ENCODE measurements at regions not wholly inside any gene's neighbourhood (a gene's known extent, or its start where the extent isn't known, plus 50 kb on each side); places are given as distances from the start of the nearest gene placed in this dataset.

DNA sequence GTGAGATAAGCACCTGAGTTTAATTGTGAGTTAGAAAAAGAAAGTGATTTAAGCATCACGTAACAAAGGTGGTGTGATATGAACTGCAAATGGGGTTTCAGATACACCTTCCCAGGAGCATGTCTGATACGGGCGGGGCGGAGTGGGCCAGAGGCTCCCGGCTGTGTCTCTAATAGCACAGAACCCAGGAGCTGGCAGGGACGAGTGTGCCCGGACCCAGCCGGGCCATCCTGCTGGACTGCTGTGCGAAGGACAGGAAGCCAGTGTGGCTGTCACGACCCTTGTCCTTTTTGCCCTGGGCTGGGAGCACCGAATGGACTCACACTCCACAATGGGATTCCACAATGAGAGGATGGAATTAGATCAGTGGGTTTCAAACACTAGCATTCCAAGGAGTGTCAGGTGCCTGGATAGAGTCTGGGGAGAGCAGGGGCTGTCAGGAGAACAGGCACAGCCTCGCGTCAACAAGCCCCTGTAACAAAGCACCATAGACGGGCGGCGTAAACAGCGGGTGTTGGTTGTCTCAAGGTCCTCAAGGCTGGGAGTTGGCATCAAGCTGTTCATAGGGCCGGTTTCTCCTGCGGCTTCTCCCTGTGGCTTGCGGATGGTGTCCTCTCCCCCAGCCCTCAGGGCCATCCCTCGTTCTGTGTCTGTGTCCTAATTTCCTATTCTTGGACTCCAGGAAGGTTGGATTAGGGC is 242.6 kb upstream of the PITRM1 start:
- TF ChIP-seq, protein P1, sequence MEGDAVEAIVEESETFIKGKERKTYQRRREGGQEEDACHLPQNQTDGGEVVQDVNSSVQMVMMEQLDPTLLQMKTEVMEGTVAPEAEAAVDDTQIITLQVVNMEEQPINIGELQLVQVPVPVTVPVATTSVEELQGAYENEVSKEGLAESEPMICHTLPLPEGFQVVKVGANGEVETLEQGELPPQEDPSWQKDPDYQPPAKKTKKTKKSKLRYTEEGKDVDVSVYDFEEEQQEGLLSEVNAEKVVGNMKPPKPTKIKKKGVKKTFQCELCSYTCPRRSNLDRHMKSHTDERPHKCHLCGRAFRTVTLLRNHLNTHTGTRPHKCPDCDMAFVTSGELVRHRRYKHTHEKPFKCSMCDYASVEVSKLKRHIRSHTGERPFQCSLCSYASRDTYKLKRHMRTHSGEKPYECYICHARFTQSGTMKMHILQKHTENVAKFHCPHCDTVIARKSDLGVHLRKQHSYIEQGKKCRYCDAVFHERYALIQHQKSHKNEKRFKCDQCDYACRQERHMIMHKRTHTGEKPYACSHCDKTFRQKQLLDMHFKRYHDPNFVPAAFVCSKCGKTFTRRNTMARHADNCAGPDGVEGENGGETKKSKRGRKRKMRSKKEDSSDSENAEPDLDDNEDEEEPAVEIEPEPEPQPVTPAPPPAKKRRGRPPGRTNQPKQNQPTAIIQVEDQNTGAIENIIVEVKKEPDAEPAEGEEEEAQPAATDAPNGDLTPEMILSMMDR (IDR thresholded peaks at IDR 0.05): no peak
- TF ChIP-seq RXRA (IDR thresholded peaks at IDR 0.05; ENCODE audit: borderline replicate concordance, low read depth): no peak
- no peak for TF ChIP-seq RAD21 (IDR thresholded peaks at IDR 0.05; ENCODE audit: low read length)
- TF ChIP-seq EP300 (IDR thresholded peaks at IDR 0.05; ENCODE audit: borderline replicate concordance in 1 of 2, low read depth in 1 of 2, low read length in 1 of 2): no peak
- TF ChIP-seq MXI1 (IDR thresholded peaks at IDR 0.05; ENCODE audit: low read depth, low read length): no peak
- TF ChIP-seq POLR2AphosphoS5 (IDR thresholded peaks at IDR 0.05; ENCODE audit: low read depth, low read length): no peak
- TF ChIP-seq, protein P2, sequence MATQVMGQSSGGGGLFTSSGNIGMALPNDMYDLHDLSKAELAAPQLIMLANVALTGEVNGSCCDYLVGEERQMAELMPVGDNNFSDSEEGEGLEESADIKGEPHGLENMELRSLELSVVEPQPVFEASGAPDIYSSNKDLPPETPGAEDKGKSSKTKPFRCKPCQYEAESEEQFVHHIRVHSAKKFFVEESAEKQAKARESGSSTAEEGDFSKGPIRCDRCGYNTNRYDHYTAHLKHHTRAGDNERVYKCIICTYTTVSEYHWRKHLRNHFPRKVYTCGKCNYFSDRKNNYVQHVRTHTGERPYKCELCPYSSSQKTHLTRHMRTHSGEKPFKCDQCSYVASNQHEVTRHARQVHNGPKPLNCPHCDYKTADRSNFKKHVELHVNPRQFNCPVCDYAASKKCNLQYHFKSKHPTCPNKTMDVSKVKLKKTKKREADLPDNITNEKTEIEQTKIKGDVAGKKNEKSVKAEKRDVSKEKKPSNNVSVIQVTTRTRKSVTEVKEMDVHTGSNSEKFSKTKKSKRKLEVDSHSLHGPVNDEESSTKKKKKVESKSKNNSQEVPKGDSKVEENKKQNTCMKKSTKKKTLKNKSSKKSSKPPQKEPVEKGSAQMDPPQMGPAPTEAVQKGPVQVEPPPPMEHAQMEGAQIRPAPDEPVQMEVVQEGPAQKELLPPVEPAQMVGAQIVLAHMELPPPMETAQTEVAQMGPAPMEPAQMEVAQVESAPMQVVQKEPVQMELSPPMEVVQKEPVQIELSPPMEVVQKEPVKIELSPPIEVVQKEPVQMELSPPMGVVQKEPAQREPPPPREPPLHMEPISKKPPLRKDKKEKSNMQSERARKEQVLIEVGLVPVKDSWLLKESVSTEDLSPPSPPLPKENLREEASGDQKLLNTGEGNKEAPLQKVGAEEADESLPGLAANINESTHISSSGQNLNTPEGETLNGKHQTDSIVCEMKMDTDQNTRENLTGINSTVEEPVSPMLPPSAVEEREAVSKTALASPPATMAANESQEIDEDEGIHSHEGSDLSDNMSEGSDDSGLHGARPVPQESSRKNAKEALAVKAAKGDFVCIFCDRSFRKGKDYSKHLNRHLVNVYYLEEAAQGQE (IDR thresholded peaks at IDR 0.05; ENCODE audit: low read depth, low read length): no peak
- no peak for TF ChIP-seq NRF1 (IDR thresholded peaks at IDR 0.05; ENCODE audit: low read depth, low read length)
- TF ChIP-seq EZH2phosphoT487 (IDR thresholded peaks at IDR 0.05; ENCODE audit: borderline replicate concordance, low read depth): no peak
- no peak for TF ChIP-seq RFX5 (IDR thresholded peaks at IDR 0.05; ENCODE audit: low read length)
- TF ChIP-seq SIN3A (IDR thresholded peaks at IDR 0.05; ENCODE audit: borderline replicate concordance, low read depth, low read length): no peak
- TF ChIP-seq, protein P3, sequence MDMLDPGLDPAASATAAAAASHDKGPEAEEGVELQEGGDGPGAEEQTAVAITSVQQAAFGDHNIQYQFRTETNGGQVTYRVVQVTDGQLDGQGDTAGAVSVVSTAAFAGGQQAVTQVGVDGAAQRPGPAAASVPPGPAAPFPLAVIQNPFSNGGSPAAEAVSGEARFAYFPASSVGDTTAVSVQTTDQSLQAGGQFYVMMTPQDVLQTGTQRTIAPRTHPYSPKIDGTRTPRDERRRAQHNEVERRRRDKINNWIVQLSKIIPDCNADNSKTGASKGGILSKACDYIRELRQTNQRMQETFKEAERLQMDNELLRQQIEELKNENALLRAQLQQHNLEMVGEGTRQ (IDR thresholded peaks at IDR 0.05; ENCODE audit: borderline replicate concordance, low read depth, low read length): no peak
- TF ChIP-seq, protein P4, sequence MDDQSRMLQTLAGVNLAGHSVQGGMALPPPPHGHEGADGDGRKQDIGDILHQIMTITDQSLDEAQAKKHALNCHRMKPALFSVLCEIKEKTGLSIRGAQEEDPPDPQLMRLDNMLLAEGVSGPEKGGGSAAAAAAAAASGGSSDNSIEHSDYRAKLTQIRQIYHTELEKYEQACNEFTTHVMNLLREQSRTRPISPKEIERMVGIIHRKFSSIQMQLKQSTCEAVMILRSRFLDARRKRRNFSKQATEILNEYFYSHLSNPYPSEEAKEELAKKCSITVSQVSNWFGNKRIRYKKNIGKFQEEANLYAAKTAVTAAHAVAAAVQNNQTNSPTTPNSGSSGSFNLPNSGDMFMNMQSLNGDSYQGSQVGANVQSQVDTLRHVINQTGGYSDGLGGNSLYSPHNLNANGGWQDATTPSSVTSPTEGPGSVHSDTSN (IDR thresholded peaks at IDR 0.05): no peak
- TF ChIP-seq TCF12 (IDR thresholded peaks at IDR 0.05): no peak

Measured in SK-N-SH (cell line).